Activated CD4-positive, alpha-beta T cell treated with anti-CD3 and anti-CD28 coated beads, Interleukin-2, Interleukin-4, amounts not matched to agents 100 ng/mL and 50 ng/mL, durations not matched to agents 16 hours and 8 hours (primary cell): ENCODE measurements at regions not wholly inside any gene's neighbourhood (a gene's known extent, or its start where the extent isn't known, plus 50 kb on each side); places are given as distances from the start of the nearest gene placed in this dataset.
"Not testable (repeated sequence)": the region's sequence is repeated elsewhere in the genome, so short reads cannot be mapped to it uniquely, and the experiment has no call there.

Experiments used
- DNase-seq: peaks from one replicate; pipeline ENCODE4 v3.0.0-alpha.2; 2020; ENCODE audit warnings: low spot score

GRCh38 chr5:57396701-57397100 lies 85.9 kb downstream of the ACTBL2 start:
- no peak for DNase-seq

GRCh38 chr5:57394421-57395210 lies 88.0 kb downstream of the ACTBL2 start:
- DNase-seq, result no peak

GRCh38 chr5:57386958-57387357 lies 95.7 kb downstream of the ACTBL2 start:
- DNase-seq, result no peak

- peak; percentile 54 for DNase-seq
Observed at GRCh38 chr5:57383093-57383861, 99.3 kb downstream of the ACTBL2 start.

- DNase-seq, result no peak
Observed at GRCh38 chr5:57382655-57383054, 100.0 kb downstream of the ACTBL2 start.

- no peak for DNase-seq
Observed at GRCh38 chr5:57370376-57370775, 112.2 kb downstream of the ACTBL2 start.

- DNase-seq, result no peak
Observed at GRCh38 chr5:57368010-57368409, 114.6 kb downstream of the ACTBL2 start.

- no peak for DNase-seq
Observed at GRCh38 chr5:57366744-57367143, 115.9 kb downstream of the ACTBL2 start.

GRCh38 chr5:57362951-57363350 lies 119.7 kb downstream of the ACTBL2 start:
- no peak for DNase-seq

GRCh38 chr5:57360871-57361270 lies 121.7 kb downstream of the ACTBL2 start:
- no peak for DNase-seq

GRCh38 chr5:57358796-57359592 lies 123.6 kb downstream of the ACTBL2 start:
- no peak for DNase-seq

GRCh38 chr5:57356850-57357249 lies 125.8 kb downstream of the ACTBL2 start:
- DNase-seq, result not testable (repeated sequence)

- no peak for DNase-seq
Observed at GRCh38 chr5:57349214-57349613, 133.4 kb downstream of the ACTBL2 start.

GRCh38 chr5:57348376-57349140 lies 134.1 kb downstream of the ACTBL2 start:
- no peak for DNase-seq

GRCh38 chr5:57346328-57346727 lies 136.3 kb downstream of the ACTBL2 start:
- no peak for DNase-seq

- no peak for DNase-seq
Observed at GRCh38 chr5:57341380-57341979, 141.1 kb downstream of the ACTBL2 start.

GRCh38 chr5:57340681-57341080 lies 141.9 kb downstream of the ACTBL2 start:
- no peak for DNase-seq

- DNase-seq, result no peak
Observed at GRCh38 chr5:57339521-57339920, 143.1 kb downstream of the ACTBL2 start.

- DNase-seq, result no peak
Observed at GRCh38 chr5:57338868-57339340, 143.7 kb downstream of the ACTBL2 start.

GRCh38 chr5:57338068-57338867 lies 144.3 kb downstream of the ACTBL2 start:
- peak; percentile 35 for DNase-seq
